ENCODE measurements at regions not wholly inside any gene's neighbourhood (a gene's known extent, or its start where the extent isn't known, plus 50 kb on each side); places are given as distances from the start of the nearest gene placed in this dataset.

- Histone ChIP-seq H3K27ac (ENCODE audit: low read depth in 1 of 2, low read length in 2 of 2) (no peak overlapping the region), H3K36me3 (ENCODE audit: control insufficient read depth in 4 of 4, insufficient read depth in 3 of 4, low read depth in 1 of 4, low read length in 3 of 4) (no peaks in the 10 kb centered on the region), H3K4me3 (ENCODE audit: low read depth in 1 of 3, low read length in 3 of 3) (no peak overlapping the region), H3K9ac (ENCODE audit: low read depth in 1 of 2, low read length in 2 of 2) (no peak overlapping the region), H3K4me1 (ENCODE audit: control insufficient read depth in 4 of 4, insufficient read depth in 4 of 4, low read length in 3 of 4) (no peaks in the 10 kb centered on the region), H3K27me3 (ENCODE audit: control insufficient read depth in 4 of 4, insufficient read depth in 4 of 4, low read length in 3 of 4) (no peaks in the 10 kb centered on the region), H3K9me3 (ENCODE audit: control insufficient read depth in 4 of 4, low read length in 3 of 4) (no peaks in the 10 kb centered on the region)
- WGBS, result 90% methylated on average over 1 of the region's 1 CpG
- no peak for TF ChIP-seq YY1 (IDR thresholded peaks at IDR 0.05)
- no peak for TF ChIP-seq REST (IDR thresholded peaks at IDR 0.05)
- no peak for TF ChIP-seq ZBTB33 (IDR thresholded peaks at IDR 0.05)
- no peak for TF ChIP-seq FOXA2 (IDR thresholded peaks at IDR 0.05)
- TF ChIP-seq SP1 (IDR thresholded peaks at IDR 0.05), result no peak
- TF ChIP-seq RXRA (IDR thresholded peaks at IDR 0.05), result no peak
- TF ChIP-seq TAF1 (conservative IDR thresholded peaks at IDR 0.05), result no peak
- TF ChIP-seq EGR1 (IDR thresholded peaks at IDR 0.05; ENCODE audit: low read depth in 2 of 2), result no peak
- TF ChIP-seq MAX (IDR thresholded peaks at IDR 0.05), result no peak
- TF ChIP-seq HNF4G (IDR thresholded peaks at IDR 0.05), result no peak
- TF ChIP-seq RAD21 (IDR thresholded peaks at IDR 0.05), result no peak
- TF ChIP-seq JUND (IDR thresholded peaks at IDR 0.05), result no peak
- TF ChIP-seq CTCF (IDR thresholded peaks at IDR 0.05; ENCODE audit: low read depth, low read length, missing input control), result no peak
- TF ChIP-seq FOXA1 (IDR thresholded peaks at IDR 0.05), result no peak
- DNase-seq (ENCODE audit: low spot score), result no peak
Observed at GRCh38 chr6:113416170-113416569, 441.0 kb upstream of the MARCKS start.

GRCh38 chr6:113420290-113420689 is 436.9 kb upstream of the MARCKS start:
- H3K4me1 ChIP-seq (ENCODE audit: control insufficient read depth in 4 of 4, insufficient read depth in 4 of 4, low read length in 3 of 4), result no peaks in the 10 kb centered on the region
- peaks cover 0 to 2% (median 0%) of the 10 kb centered on the region in 4 donors for H3K27me3 ChIP-seq (ENCODE audit: control insufficient read depth in 4 of 4, insufficient read depth in 4 of 4, low read length in 3 of 4)
- no peak overlapping the region for H3K9ac ChIP-seq (ENCODE audit: low read depth in 1 of 2, low read length in 2 of 2)
- no peak overlapping the region for H3K27ac ChIP-seq (ENCODE audit: low read depth in 1 of 2, low read length in 2 of 2)
- DNase-seq (ENCODE audit: low spot score), result no peak
- 49% methylated on average over 1 of the region's 1 CpG for WGBS
- TF ChIP-seq SP1 (IDR thresholded peaks at IDR 0.05) (no peak), CTCF (IDR thresholded peaks at IDR 0.05; ENCODE audit: low read depth, low read length, missing input control) (no peak), ATF3 (IDR thresholded peaks at IDR 0.05) (no peak), JUND (IDR thresholded peaks at IDR 0.05) (no peak), RAD21 (IDR thresholded peaks at IDR 0.05) (no peak), FOXA1 (IDR thresholded peaks at IDR 0.05) (no peak), MAX (IDR thresholded peaks at IDR 0.05) (no peak), REST (IDR thresholded peaks at IDR 0.05) (no peak), TAF1 (conservative IDR thresholded peaks at IDR 0.05) (no peak), HNF4G (IDR thresholded peaks at IDR 0.05) (no peak), EGR1 (IDR thresholded peaks at IDR 0.05; ENCODE audit: low read depth in 2 of 2) (no peak)
- H3K9me3 ChIP-seq (ENCODE audit: control insufficient read depth in 4 of 4, low read length in 3 of 4), result no peaks in the 10 kb centered on the region
- no peaks in the 10 kb centered on the region for H3K36me3 ChIP-seq (ENCODE audit: control insufficient read depth in 4 of 4, insufficient read depth in 3 of 4, low read depth in 1 of 4, low read length in 3 of 4)
- no peak overlapping the region for H3K4me3 ChIP-seq (ENCODE audit: low read depth in 1 of 3, low read length in 3 of 3)
